ENCODE measurements at regions not wholly inside any gene's neighbourhood (a gene's known extent, or its start where the extent isn't known, plus 50 kb on each side); places are given as distances from the start of the nearest gene placed in this dataset.

- Histone ChIP-seq H3K9ac (ENCODE audit: insufficient read depth in 1 of 2, low read depth in 2 of 2, low read length in 2 of 2) (no peak overlapping the region), H3K4me1 (replicated peaks in 1 of 2; ENCODE audit: control insufficient read depth in 2 of 2, insufficient read depth in 2 of 2, low read length in 2 of 2) (no peaks in the 10 kb centered on the region), H3K9me3 (replicated peaks; ENCODE audit: control insufficient read depth, insufficient read depth, low read depth, low read length) (no peaks in the 10 kb centered on the region), H3K79me2 (ENCODE audit: control insufficient read depth, insufficient read depth, low read length) (no peaks in the 10 kb centered on the region), H3K9me1 (ENCODE audit: control insufficient read depth, insufficient read depth, low read length) (no peaks in the 10 kb centered on the region), H2AFZ (ENCODE audit: low read depth, low read length) (no peak overlapping the region), H3K27ac (ENCODE audit: extremely low read depth, low read depth, low read length) (no peak overlapping the region), H3K4me3 (no peak overlapping the region), H3K36me3 (ENCODE audit: control insufficient read depth, insufficient read depth, low read length) (no peaks in the 10 kb centered on the region), H4K20me1 (replicated peaks; ENCODE audit: control insufficient read depth, insufficient read depth, low read length) (peaks cover 6% of the 10 kb centered on the region; the same call in 1 of the 2 replicates), H3K4me2 (ENCODE audit: insufficient read depth, low read length) (no peak overlapping the region), H3K27me3 (ENCODE audit: control insufficient read depth in 2 of 2, insufficient read depth in 2 of 2, low read length in 2 of 2) (peaks cover 5 to 19% of the 10 kb centered on the region in 2 experiments; a peak in 3 of 5 replicates)
- FAIRE-seq: no peak
- WGBS (ENCODE audit: insufficient coverage, low coverage, missing lambda C conversion rate): 2% methylated on average over 3 of the region's 3 CpGs
- no peak for ATAC-seq
- no peak for TF ChIP-seq STAG1 (CRISPR knock-in tag; IDR thresholded peaks at IDR 0.05; ENCODE audit: borderline replicate concordance)
- no peak for TF ChIP-seq U2AF2 (optimal IDR thresholded peaks at IDR 0.05; ENCODE audit: low read depth, low read length)
- no peak for TF ChIP-seq TCFL5 (CRISPR knock-in tag; conservative IDR thresholded peaks at IDR 0.05)
- TF ChIP-seq ZNF431 (CRISPR knock-in tag; IDR thresholded peaks at IDR 0.05): no peak
- TF ChIP-seq ETV6 (IDR thresholded peaks at IDR 0.05; ENCODE audit: borderline replicate concordance in 1 of 2, low read depth in 2 of 2, low read length in 1 of 2): no peak
- no peak for TF ChIP-seq ETV6 (CRISPR knock-in tag; IDR thresholded peaks at IDR 0.05; ENCODE audit: borderline replicate concordance)
- TF ChIP-seq ZNF133 (CRISPR knock-in tag; IDR thresholded peaks at IDR 0.05): no peak
- TF ChIP-seq CHD1 (IDR thresholded peaks at IDR 0.05; ENCODE audit: low read length): no peak
- BruUV-seq (replicated peaks): no TSS peak
- ChIA-PET POLR2A (interaction anchor here (0.7 to 1.3 kb wide), 3 partner anchors 10 to 163 kb away, joined by 3 read pairs; no protein-coding TSS in a partner anchor), CTCF (ENCODE audit: low intra/inter-chr PET ratio) (no interaction called here)
- in situ Hi-C loops (cut with MboI): no loop called here
- intact Hi-C loops (cut with micrococcal nuclease): no loop called here
- no peak for DNase-seq (ENCODE audit: extremely low read depth in 1 of 4, low spot score in 3 of 4)
Observed at GRCh38 chr12:108075561-108075960, 53.5 kb upstream of the WSCD2 start.

Data from K562 (cell line).